ENCODE measurements at regions not wholly inside any gene's neighbourhood (a gene's known extent, or its start where the extent isn't known, plus 50 kb on each side); places are given as distances from the start of the nearest gene placed in this dataset.
A peak's percentile ranks its signal among the peaks of the same experiment; 100 is the strongest.
"Not testable (repeated sequence)": the region's sequence is repeated elsewhere in the genome, so short reads cannot be mapped to it uniquely, and the experiment has no call there.

DNA sequence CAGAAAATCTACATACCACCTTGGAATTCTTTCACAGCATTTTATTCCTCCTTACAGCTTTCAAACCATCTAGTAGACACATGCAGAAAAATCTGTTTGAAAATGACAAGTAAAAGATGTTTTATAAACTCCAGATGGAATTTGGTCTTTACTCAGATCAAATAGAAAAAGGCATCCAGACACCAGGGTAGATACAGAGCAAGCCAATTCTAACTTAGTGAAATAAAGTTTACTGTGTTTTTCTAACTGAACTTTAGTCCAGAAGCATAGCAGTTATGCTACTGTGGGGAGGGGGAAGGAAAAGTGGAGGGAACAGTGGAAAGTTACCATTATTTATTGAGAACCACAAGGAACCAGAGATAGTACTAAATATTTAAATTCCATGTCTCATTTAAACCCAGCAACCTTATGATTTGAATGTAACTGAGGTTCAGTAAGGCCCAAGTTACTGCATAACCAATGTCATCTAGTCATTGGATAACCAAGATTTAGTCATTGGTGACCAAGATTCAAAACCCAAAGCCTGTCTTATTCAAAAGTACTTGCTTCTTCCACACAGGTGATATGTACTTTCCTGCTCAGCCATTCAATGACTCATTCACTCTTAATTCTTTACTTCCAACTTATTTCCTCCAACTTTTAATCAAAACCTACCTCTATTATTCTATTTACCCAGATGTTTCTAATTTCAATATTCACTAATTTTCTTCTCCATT, 57.7 kb downstream of the RAD51AP2 start:
- ChIA-PET POLR2A (ENCODE audit: low non-redundant PET) (no interaction called here), CTCF (no interaction called here)
- no peak for TF ChIP-seq CTCF (conservative IDR thresholded peaks at IDR 0.05; ENCODE audit: low read depth)
- DNase-seq (ENCODE audit: low spot score) = no peak
- H3K27ac ChIP-seq = no peak overlapping the region

GRCh38 chr2:17455343-17455742, 62.9 kb downstream of the RAD51AP2 start:
- DNase-seq (ENCODE audit: low spot score) = no peak
- no peak for TF ChIP-seq CTCF (conservative IDR thresholded peaks at IDR 0.05; ENCODE audit: low read depth)
- POLR2A ChIA-PET (ENCODE audit: low non-redundant PET) = no interaction called here
- CTCF ChIA-PET = no interaction called here
- H3K27ac ChIP-seq = no peak overlapping the region

DNA sequence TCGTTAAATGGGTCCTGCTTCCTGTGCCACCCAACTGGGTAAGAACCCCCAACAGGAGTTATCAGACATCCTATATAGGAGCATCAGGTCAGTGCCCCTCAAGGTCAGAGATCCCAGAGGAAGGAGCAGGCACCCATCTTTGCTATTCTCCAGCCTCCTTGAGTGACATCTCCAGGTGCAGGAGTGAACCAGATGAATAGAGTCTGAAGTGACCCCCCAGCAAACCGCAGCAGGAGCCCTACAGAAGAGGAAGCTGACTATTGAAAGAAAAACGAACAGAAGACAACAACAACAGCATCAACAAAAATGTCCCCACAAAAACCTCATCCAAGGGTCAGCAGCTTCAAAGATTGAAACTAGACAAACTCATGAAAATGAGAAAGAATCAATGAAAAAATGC, 72.0 kb downstream of the RAD51AP2 start:
- CTCF ChIA-PET; POLR2A ChIA-PET (ENCODE audit: low non-redundant PET); DNase-seq (ENCODE audit: low spot score); H3K27ac ChIP-seq: not testable (repeated sequence)

- ChIA-PET POLR2A (ENCODE audit: low non-redundant PET) (no interaction called here), CTCF (no interaction called here)
- TF ChIP-seq CTCF (conservative IDR thresholded peaks at IDR 0.05; ENCODE audit: low read depth) = no peak
- no peak for DNase-seq (ENCODE audit: low spot score)
- no peak overlapping the region for H3K27ac ChIP-seq
Observed at GRCh38 chr2:17445744-17446143, 72.5 kb downstream of the RAD51AP2 start.

- CTCF ChIA-PET = no interaction called here
- no peak for DNase-seq (ENCODE audit: low spot score)
- POLR2A ChIA-PET (ENCODE audit: low non-redundant PET) = no interaction called here
- no peak overlapping the region for H3K27ac ChIP-seq
- TF ChIP-seq CTCF (conservative IDR thresholded peaks at IDR 0.05; ENCODE audit: low read depth) = no peak
Observed at GRCh38 chr2:17442334-17442733, 75.9 kb downstream of the RAD51AP2 start.

DNA sequence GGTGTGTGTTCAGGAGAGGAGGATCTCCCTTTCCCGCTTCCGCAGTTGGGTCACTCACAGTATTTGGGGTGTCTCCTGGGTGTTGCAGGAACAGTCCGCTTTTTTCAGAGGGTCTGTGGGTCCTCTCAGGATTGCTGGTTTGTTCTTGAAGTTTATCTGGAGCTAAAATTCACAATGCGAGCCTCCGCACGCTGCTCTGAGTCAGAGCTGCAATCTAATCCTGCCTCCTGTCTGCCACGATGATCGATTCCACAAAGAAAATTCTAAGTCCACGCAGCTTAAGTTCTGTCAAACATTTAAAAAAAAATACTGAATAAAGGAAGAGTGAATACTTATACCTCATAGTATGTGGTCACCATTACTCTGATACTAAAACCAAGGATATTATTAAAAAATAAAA, 76.5 kb downstream of the RAD51AP2 start:
- ChIA-PET POLR2A (ENCODE audit: low non-redundant PET) (no interaction called here), CTCF (no interaction called here)
- peak overlapping the region; percentile 42 for H3K27ac ChIP-seq
- no peak for TF ChIP-seq CTCF (conservative IDR thresholded peaks at IDR 0.05; ENCODE audit: low read depth)
- no peak for DNase-seq (ENCODE audit: low spot score)

GRCh38 chr2:17441055-17441771, 77.0 kb downstream of the RAD51AP2 start:
- no peak for TF ChIP-seq CTCF (conservative IDR thresholded peaks at IDR 0.05; ENCODE audit: low read depth)
- ChIA-PET POLR2A (ENCODE audit: low non-redundant PET) (no interaction called here), CTCF (no interaction called here)
- DNase-seq (ENCODE audit: low spot score) = no peak
- peak overlapping the region; percentile 42 for H3K27ac ChIP-seq
